ENCODE measurements at regions not wholly inside any gene's neighbourhood (a gene's known extent, or its start where the extent isn't known, plus 50 kb on each side); places are given as distances from the start of the nearest gene placed in this dataset.

DNA sequence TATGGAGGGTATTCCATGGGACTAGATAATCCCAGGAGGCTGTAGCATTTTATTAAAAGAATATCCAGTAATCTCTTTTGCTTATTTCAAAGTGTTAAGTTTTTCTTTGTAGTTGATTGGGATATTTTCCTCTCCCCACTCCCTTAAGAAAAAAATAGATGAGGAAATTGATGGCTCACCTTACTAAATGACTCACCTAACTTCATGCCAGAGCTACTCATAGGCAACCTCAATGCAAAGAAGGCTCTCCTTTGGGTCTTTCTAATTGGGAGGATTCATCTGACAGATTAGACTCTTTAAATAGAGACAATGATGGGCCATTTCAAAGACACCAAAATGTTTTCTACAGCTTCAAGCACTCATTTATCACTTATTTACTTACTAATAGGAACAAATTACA is 528.5 kb upstream of the BTBD3 start:
- no peak for DNase-seq (ENCODE audit: low read depth in 2 of 2)

DNA sequence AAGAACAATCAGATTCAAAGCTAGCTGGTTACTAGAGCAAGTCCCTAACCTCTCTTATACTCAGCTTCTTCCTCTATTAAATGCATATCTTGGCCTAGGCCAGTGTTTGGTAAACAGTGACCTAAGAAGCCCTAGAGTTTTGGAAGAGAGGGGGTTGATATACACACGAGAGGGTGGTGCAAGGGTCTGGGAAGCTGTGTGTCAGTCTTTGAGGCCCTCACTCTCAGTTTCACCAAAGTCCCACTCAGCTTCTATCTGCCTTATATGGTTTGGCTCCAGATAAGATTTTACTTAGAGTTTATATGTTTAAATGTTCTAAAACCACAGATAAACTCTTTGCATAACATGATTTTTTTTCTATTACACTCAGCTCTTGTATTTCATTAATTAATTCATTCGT is 526.1 kb upstream of the BTBD3 start:
- DNase-seq (ENCODE audit: low read depth in 2 of 2) = no peak

DNA sequence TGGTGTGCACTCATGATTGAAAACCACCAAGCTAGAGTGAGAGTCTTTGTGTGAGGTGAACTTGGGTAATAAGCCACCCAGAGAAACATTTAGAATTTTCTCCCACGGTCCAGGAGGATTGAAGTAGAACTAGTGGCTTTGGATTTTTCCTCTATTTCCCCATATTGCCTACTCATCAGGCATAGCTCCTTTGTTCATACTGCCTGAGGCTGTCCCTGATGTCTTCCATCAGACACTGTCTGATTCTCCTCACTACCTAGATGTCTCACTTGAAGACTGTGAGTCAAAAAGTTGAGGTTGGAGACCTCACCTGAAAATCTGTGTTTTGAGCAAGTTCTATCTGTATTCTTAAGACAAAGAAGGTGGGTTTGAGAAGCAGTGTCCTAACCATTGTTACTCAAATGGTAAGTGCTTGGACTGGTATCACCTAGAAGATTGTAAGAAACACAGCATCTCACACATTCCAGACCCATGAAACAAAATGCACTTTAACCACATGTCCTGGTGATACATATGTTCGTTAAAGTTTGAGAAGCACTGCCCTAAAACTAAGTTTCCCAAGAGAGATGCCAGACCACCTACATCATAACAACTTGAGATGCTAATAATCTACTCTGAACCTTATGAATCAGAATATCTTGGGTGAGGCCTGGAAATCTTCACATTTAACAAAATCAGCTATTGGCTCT is 523.4 kb upstream of the BTBD3 start:
- DNase-seq (ENCODE audit: low read depth in 2 of 2) = no peak

DNA sequence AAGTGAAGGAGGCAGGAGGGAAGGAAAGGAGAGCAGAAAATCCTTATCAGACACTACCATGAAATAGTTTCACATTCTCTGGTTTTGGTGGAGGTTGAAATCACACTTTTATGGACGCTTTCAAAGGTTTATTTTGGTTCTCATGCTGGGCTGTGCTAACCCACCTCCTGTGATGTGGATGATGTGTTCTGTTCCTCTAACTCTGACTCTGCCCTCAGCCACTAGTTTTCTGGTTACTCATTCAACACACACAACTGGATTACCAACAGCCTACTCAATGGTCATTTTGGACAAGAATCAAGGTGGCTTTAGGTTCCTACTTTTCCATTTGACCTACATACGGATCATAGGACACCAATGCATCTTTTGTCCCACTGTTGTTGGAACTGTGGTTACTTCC is 522.1 kb upstream of the BTBD3 start:
- no peak for DNase-seq (ENCODE audit: low read depth in 2 of 2)

DNA sequence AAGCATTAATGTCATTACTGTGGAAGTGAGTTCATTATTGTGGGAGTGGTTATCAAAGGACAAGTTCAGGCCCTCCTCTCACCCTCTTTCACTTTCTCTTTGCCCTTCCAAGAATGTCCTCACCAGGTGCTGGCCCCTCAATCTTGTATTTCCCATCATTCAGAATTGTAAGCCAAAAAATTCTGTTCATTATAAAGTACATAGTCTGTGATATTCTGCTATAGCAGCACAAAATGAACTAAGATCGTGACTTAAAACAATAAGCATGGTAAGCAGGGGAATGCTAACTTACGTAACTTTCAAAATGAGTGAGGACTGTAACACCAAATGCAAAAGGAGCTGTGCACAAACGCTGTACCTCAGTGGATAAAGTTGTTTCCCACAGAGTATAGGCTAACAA is 515.7 kb upstream of the BTBD3 start:
- no peak for DNase-seq (ENCODE audit: low read depth in 2 of 2)

DNA sequence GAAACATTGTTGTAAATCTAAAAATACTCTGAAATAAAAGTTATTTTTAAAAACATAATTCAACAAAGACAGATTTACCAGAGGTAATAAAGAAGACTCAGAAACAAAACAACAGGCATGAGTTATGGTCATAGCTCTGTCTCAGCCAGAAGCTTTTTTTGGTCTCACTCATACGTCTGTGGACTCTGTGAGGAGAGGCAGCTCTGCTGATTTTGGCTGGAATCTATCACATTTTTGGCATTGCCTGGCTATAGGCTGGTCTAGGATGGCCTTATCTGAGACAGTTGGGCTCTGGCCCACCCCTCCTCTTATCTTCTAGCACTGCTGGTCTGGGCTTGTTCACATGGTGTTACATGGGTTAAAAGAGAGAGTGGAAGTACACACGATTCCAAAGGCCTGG is 514.0 kb upstream of the BTBD3 start:
- no peak for DNase-seq (ENCODE audit: low read depth in 2 of 2)

DNA sequence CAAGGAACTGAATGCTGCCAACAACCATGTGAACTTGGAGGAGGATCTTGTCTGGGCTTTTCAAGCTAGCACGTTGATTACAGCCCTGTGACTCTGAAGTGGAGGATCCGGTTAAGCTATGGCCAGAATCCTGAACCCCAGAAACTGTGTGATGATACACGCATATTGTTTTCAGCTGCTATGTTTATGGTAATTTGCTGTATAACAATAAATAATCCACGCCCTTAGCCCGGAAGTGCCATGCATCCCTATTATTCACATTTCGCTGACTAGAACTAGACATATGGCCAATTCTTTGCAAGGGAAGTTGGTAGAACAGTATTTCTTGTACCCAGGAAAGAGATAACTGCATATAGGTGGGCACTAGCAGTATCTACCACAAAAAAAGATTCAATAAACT is 510.8 kb upstream of the BTBD3 start:
- no peak for DNase-seq (ENCODE audit: low read depth in 2 of 2)

DNA sequence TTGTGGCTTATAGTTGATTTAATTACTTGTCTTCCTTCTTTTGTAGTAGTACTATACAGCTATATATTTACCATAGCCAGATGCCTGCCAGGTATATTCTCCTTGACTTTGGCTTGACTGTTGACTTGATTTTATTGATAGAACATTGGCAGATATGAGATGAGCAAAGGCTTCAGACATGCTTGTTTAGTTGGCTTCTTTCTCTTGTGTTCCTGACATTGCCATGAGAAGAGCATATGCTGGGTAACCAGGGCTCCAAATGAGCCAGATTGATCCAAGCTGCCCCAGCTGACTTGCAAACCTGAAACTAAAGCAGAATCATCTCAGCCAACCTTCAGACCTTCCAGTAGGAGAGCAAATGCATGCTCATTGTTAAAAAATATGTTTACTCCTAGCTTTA is 508.1 kb upstream of the BTBD3 start:
- no peak for DNase-seq (ENCODE audit: low read depth in 2 of 2)

DNA sequence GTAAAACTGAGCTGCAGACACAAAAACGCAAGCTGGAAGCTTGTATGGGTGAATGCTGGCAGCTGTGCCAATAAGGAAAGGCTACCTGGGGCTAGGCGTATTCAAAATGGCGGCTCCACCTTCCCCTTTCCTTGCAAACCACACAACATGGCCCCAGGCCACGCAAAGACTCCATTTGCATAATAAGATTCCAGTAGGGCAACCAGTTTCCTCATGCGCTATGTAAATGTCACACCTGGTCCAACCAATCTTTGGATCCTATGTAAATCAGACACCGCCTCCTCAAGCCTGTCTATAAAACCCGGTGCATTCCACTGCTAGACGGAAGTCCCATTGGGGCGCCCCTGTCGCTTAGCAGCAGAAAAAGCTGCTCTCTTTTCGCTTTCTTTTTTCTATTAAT is 505.9 kb upstream of the BTBD3 start:
- no peak for DNase-seq (ENCODE audit: low read depth in 2 of 2)

DNA sequence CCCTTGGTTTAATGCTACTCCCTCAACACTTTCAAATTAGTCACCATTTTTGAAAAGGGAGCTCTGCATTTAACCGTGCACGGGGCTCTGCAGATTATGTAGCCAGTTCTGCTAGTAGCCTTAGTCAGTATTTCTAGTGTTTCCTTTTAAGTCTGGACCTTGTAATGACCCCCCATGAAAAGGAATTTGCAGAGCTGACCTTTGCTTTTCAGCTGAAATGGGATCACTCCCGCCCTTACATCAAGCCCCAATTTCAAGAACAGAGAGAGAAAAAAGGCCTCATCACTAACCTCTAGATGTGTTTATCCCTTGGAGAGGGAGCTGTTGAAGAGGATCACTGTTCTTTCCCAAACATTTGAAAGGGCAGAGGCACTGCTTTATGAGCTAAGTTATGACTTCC is 490.7 kb upstream of the BTBD3 start:
- no peak for DNase-seq (ENCODE audit: low read depth in 2 of 2)

DNA sequence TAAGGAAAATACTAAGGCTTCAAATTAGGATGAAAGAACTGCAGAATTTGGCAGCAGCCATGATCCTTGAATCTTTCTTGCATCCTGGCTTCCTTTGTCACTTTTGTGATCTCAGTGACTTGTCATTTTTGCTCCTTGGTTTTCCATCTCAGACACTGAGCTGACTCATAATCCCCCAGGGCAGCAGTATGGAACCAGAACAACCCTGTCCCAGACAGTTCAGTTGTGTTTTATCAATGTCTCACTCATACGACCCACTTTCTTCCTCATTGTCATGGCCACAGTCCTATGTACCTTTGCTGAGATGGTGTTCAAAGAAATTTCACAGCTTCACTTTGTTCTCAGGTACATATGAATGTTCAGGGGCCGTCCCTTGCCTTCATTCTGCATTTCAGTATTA is 488.5 kb upstream of the BTBD3 start:
- no peak for DNase-seq (ENCODE audit: low read depth in 2 of 2)

DNA sequence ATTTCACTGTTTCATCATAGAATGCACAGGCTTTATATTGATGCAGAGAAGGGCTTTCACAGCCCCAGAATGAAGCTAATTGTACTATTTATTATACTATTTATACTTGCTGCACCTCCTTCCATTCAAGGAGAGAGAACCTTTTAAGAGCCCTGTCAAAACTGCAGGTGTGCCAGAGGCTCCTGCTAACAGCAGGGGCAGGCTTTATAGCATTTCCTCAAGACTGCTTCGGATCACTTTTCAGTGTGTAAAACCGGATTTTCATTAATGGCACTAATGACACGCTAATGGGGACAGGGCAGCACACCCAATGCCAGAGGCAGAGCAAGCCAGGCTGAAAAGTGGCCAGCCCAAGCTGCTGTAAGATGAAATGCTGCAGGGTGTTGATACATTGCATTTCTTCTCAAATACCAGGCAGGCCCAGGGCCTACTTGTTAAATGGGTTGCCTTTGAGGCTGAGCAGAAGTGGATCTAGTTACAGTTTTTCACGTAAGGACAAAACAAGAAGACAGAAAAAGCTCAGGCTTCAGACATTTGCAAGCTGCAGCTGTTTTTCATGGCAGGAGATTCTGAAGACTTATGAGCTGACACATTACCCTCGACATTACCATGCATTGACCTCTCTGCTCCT is 487.7 kb upstream of the BTBD3 start:
- DNase-seq (ENCODE audit: low read depth in 2 of 2) = no peak

DNA sequence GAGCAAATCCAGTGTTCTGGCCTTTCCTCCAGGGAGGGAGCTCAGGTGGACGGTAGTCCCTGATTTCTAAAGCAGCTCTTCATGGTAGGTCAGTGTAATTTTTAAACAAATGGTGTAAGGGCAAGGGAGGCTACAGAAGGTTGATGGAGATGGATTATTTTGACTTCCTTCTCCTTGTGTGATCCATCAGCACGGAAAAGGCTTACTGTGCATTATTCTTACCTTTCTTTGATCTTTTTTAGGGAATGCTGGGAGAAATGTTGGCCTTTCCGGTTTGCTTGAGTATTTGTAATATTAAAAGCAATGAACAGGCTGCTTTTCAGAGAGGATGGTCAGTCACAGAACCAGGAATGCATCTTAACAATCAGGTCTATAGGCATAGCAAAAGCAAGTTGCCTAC is 487.0 kb upstream of the BTBD3 start:
- no peak for DNase-seq (ENCODE audit: low read depth in 2 of 2)

DNA sequence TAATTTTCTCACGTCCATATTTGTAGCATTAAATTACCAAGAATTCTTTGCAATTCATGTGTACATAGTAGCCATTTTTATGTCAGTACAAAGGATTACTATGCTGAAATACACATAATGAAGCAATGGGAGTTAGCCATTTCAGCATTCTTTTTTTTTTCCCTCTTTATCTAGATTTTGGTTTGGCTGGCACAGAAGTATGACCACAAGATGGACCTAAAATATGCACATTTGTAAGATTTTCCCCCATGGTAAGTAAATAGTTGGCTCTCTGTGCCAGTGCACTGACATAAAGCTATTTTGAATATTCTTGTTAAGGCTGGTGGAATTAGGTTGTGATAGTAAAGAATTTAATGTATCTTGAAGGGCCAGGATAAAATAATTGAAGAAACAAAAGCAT is 486.1 kb upstream of the BTBD3 start:
- DNase-seq (ENCODE audit: low read depth in 2 of 2) = no peak

DNA sequence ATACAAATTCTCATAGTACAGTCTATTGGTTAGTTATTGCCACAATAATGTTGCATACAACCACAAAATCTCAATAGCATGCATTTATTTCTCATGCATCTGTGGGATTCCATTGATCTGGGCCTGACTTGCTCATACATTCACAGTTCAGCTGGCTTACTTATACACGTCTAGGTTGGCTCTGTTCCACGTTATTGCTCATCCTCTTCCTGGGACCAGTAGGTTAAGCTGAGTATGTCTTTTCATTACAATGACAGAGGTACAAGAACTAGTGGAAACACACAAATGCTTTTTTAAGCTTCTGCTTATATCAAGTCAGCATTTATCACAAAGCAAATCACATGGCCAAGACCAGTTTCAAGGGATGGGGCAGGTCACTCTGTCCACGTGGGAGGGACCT is 485.3 kb upstream of the BTBD3 start:
- DNase-seq (ENCODE audit: low read depth in 2 of 2) = no peak

DNA sequence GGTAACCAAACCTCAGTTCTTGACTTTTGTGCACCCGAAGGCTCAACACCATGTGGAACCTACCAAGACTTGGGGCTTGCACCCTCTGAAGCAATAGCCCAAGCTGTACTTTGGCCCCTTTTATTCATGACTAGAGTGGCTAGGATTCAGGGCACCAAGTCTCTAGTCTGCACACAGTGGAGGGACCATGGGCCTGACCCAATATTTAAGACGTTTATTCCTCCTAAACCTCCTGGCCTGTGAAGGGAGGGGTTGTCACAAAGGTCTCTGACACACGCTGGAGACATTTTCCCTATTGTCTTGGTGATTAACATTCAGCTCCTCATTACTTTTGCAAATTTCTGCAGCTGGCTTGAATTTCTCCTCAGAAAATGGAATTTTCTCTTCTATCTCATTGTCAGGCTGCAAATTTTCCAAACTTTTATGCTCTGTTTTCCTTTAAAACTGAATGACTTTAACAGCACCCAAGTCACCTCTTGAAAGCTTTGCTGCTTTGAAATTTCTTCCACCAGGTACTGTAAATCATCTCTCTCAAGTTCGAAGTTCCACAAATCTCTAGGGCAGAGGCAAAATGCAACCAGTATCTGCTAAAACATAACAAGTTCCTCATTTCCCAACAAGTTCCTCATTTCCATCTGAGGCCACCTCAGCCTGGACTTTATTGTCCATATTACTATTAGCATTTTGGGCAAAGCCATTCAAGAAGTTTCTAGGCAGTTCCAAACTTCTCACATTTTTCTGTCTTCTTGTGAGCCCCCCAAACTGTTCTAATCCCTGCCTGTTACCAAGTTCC is 481.4 kb upstream of the BTBD3 start:
- no peak for DNase-seq (ENCODE audit: low read depth in 2 of 2)

DNA sequence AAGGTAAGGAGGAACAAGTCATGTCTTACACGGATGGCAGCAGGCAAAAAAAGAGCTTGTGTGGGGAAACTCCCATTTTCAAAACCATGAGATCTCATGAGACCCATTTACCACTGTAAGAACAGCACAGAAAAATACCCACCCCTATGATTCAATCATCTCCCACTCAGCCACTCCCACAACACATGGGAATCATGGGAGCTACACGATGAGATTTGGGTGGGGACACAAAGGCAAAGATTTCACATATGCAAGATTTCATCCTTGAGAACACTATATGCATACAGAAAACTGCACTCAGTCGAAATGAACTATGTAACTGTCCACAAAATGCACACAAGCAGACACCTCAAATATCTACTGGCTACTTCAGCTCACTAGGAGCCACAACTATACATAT is 480.6 kb upstream of the BTBD3 start:
- no peak for DNase-seq (ENCODE audit: low read depth in 2 of 2)

DNA sequence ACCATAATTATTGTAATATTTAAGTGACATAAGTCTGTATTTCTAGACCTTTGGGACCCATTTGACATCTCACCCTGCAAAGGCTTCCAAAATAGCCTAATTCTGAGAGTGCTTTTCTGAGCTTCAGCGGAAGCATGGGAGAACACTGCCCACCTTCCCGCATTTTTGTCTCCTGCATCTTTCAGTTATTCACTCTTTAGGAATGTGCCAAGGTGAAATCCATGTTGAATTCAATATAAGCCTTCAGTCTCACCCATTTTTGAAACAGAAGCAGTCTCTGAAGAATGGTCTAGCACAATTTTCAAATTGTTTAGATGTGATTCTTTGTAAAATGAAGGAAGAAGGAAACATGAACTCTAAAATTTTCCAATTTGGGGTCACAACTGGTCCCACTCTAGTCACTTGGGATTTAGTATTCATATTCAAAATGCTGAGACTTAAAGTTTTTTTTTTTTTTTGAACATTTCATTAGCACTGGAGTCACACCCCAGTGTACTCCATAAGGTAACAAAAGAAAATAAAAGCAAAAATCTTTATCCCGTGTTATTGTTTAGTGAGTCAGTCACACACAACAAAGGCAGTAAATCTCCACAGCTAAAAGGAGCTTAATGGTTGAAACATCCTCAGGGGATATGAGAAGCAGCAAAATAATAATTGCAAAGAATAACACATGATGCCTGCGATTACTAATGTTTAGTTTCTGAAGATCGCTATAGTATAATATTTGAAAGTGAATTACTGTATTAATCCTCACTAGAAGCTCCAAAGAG is 479.9 kb upstream of the BTBD3 start:
- no peak for DNase-seq (ENCODE audit: low read depth in 2 of 2)

DNA sequence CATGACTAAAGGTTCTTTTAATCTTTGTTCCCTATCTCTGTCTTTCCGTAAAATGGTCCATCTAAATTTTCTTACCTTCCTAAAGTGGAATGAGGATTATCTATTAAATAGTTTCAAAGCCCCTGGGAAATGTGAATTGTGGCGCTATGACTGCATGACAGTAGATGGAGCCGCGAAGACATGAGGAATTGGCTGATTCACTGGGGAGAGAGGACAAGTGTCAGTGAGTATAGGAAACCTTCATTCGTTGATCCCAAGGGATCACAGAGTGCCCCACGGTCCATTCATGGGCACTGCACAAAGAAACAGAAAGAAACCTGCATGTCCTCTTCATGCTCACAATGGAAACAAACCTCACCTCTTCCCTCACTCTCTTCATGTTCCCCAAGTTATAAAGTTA is 479.3 kb upstream of the BTBD3 start:
- no peak for DNase-seq (ENCODE audit: low read depth in 2 of 2)

DNA sequence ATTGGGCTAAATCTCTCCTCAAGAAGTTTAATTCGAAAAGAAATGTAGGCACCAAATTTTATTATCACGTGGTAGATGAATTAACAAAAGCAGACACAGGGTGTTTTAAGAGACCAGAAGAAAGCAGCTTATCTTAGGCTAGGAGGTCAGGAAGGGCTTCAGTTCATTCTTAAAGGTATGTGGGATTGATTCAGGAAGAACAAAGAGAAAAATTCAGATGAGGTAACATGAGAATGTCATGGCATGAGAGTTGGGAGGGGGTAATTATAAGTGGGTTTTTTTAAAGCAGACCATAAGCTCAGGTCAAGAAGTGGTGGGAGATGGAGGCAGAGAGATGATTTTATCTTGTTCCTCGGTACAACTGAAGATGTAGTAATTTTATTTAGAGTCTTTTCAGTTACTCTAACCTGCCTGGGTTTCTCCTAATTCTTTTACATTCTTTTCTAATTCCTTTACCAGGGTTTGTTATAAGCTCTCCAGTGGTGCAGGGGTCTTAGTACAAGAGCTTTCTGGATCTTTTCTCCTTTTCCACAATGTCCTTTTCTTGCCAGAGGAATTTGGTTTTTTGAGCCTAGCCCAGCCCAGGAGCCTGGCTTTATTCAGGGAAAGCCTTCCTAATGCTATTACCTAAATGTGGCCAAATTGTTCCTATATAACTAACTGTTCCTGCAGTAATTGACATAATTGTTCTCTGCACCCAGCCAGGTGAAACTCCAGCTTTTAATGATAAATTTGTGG is 474.1 kb upstream of the BTBD3 start:
- no peak for DNase-seq (ENCODE audit: low read depth in 2 of 2)

DNA sequence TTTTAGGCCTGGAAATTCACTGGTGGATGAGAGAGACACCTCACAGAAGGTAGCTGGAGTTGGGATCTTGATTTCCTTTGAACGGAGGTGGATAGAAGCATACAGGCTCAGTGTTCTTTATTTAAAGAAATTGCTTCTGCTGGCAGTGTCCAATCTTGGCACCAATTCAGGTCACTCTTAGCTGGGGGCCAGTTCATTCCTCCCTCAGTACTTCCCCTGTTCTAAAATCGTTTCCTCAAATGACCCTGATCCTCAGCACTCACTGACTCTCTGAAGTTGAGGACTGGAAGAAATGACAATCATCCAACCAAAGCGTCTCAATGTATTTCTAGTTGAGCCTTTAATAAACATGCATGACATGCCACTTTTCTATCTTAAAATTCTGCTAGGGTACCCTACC is 472.5 kb upstream of the BTBD3 start:
- no peak for DNase-seq (ENCODE audit: low read depth in 2 of 2)

DNA sequence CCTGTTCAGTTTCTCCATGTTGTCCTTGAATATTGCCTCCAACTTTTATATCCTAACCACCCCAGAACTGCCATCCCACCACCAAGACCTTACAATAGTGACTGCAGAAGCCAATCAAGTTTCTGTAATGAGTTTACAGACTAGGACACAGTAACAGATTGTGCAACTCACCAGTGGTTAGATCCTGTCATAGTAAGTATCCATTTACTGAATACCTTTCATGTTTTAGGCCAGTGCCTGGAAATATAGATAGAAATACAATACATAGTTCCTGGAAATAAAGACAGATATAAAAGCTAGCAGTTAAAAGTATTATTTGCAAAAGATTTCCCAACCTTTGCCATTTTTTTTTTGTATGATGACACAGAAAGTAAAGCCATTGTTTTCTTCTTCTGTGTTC is 471.8 kb upstream of the BTBD3 start:
- DNase-seq (ENCODE audit: low read depth in 2 of 2) = no peak
